Activated CD4-positive, CD25-positive, alpha-beta regulatory T cell (primary cell): ENCODE measurements at regions not wholly inside any gene's neighbourhood (a gene's known extent, or its start where the extent isn't known, plus 50 kb on each side); places are given as distances from the start of the nearest gene placed in this dataset.

ENCODE experiments used
- DNase-seq, 4 experiments: peaks; one replicate each; lab custom pipeline; 2025; lab: John Stamatoyannopoulos, UW

DNA sequence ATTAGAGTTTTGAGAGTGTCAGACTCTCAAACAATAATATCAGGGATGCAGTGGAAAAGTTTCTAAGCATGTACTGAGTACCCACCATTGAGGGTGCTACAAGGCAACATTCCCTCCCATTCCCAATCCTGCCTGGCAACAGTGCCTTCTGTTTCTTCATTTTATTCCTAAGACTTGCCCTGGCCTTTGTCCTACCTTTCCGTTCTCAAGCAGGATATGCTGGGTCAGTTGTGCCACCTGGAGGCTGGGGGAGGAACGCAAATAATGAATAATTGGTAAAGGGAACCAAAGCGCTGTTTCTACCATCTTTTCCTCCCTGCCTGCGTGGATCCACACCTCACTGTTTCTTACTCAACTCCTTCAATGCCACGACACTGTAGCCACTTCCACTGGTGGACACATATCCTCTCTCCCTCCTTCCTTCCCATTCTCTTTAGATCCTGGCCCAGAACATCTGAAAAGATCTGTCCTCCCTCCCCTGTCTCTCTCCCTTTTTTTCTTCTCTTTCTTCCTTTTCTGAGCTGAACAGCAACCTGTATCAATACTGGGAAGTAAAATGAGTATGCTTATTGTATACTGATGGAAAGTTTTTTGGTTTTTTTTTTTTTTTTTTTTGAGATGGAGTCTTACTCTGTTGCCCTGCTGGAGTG is 149.5 kb downstream of the C9orf152 start:
- peak; percentile 13 to 31 (median 20) for DNase-seq

DNA sequence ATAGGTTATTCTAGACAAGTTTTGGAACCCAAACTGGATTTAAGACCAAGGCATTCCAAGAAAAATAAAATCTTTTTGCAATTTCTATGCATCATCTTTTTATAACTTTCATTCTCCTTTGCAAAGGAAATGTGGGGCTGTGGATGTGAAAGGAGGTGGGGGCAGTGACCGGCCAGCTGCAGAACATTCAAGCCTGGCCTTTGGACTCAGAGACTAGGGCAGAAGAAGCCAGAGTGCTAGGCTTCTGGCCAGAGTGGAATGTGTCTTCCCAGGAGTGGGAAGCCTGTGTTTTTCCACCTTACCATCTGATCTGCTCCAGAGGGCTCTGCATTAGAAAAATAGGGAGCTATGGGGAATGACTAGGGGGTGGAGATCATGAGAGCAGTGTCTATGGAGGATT is 148.5 kb downstream of the C9orf152 start:
- no peak for DNase-seq

DNA sequence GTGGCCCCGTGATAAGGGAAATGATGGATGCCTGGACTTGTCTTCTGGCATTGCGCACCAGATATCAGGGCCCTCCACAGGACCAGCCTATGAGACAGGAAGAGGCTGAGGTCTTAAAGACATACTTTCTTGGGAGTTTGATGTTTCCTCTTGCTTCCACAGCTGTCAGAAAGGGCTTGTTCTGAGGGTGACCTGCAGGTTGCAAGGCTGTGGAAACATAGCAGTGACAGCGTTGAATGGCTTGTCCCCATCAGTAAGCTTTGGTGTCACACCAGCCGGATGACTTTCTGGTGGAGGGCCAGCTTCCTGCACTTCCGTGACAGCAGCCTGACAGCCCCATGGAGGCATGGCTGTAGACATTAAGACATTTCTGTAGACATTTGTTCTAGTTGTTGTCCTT is 143.2 kb downstream of the C9orf152 start:
- no peak for DNase-seq

DNA sequence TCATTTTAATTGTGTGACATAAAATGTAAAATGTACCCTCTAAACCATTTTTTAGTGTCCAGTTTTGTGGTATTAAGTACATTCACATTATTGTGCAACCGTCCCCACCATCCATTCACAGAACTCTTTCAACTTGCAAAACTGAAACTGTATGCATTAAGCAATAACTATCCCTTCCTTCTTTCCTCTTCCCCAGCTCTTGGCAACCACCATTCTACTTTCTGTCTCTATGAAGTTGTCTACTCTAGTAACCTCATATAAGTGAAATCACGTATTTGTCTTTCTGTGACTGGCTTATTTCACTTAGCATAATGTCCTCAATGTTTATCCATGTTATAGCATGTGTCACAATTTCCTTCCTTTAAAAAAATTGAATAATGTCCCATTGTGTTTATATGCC is 142.4 kb downstream of the C9orf152 start:
- DNase-seq: no peak

DNA sequence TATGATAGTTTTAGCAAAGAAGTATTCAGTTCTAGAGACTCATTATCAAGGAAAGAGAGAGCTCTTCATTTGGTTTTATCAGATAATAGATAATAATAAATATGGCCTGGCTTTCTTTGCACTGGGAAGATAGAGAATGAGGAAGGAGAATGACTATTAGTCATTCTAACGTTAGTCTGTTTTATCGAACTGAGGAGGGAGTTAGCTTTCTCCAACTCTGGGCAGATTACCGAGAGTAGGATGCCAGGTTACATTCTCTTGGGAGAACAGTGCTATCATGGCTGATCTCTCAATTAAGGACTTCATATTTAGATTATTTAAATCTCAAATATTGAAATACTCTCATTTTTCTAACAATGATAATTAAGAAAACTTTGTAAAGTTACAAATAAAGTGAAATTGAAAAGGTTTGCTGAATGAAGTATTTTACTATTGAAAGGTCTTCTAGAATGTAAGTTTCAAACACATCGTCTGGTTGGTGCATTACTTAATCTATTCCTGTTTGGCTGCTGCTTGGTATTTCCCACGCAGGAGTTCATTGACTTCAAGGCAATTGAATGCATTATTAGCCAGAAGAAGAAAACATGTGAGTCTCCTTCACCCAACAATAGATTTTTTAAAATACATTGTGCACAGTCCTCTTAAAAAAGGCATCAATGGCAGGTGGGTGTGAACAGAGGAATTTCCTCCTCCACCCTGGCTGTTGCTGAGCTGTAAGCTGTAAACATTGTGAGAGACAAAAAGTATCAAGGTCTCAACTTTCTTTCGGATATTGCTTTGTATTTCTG is 140.8 kb downstream of the C9orf152 start:
- DNase-seq: no peak

DNA sequence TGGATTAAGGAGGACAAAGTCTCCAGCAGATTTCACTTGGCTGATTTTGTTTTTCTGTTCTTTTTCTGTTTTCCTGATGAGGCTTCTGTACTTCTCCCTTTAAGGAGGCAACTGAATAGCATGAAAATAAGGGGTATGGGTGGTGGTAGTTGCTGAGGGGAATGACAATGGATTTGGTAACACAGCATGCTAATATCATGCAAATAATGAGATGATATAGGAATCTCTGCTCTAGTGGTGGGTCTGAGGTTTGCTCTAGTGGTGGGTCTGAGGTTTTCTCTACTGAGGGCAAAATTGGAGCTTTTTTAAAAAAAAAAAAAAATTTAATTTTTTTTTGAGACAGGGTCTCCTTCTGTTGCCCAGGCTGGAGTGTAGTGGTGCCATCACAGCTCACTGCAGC is 139.7 kb downstream of the C9orf152 start:
- no peak for DNase-seq

DNA sequence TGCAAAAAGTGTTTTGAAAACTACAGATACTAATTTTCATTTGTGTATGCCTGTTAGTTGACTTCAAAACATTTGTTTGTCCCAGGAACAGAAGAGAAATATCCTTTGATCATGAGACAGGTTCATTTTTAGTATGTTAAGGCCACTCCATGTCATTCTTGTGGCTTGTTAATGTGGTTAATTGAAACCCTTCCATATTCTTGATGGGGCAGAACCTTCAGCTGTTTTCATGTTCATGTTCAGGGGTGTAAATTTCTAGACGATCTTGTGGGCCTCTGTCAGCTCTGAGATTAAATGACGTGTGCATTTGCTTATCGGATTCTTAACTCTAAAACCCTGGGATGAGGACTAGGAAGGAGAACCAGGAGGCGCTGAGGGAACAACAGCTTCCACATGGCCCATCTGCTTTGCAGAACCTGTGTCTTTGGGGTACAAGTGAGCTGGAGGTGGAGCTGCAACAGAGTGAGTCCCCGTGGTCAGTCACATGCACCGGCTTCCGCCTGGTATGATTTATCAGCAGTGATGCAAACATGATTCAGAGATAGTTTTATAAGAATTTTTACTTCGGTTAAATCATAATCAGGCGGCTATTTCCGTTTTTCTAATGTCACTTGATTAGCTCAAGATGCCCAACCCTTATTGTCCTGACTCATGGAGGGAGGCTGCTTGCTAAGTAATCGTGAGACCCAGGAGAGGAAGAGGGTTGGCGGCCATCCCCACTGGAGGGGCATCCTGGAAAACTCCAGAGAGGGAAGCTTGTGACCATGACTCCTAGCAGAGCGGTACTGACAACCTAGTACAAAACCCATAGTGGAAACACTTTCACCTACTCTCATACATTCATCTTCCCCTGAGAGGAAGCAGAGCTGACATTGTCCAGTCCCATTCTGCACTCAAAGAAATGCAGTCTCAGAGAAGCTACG is 138.4 kb downstream of the C9orf152 start:
- DNase-seq: no peak

DNA sequence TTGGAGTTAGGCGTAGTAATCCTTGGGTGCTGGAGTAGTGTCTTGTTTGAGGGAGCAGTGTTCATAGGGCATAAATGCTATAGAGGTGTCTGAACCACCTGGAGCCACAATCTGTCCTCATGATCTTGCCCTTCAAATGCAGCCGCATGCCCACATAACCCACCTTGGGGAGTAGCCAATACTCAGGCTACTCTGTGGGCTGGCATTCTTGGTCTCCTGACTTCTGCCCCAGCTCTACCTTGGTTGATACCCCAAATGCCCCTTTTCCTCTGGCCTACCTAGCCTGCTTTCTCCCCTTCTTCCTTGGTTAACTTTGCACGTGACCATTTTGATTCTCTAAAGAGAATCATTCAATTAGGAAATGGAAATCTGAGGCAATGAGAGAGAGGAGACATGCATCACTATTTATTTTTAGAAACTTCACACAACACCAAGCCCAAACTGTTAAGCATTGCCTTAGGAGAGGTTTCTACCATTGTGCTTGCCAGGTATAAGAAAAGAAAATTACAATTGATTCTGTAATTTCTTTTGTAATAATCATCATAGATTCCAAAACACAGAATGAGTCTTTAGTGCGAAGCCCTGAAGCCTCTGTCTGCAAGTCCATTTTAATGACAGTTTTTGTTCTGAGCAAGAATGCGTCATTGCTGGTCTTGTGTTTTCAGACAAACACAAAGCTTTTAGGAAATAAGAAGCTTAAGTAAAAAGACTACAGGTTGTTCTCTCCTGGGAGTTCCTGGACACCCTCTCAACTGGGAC is 135.2 kb downstream of the C9orf152 start:
- DNase-seq: no peak

DNA sequence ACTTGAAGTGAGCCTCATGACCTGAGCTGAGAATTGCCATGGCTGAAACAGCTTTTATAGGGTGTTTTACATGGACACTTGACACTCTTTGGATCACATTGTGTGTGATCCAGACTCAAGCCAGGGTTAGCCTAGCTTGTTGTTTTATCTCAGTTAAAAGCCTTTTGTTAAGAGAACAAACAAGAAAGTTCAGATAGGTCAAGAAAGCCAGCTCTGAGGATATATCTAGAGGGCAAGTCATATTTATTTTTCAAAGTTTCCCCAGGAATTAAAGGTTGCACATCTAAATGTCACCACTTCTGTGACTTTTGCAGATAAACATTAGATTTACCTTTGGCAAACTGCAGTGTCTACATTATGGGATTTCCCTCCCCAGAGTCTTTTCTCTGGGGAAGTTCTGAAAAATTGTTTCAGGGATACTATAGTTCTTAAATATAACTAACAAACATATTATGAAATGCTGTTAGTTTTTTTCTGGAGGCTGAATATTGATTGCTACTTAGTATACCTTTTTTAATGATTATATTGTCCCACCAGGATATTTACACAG is 134.5 kb downstream of the C9orf152 start:
- no peak for DNase-seq

DNA sequence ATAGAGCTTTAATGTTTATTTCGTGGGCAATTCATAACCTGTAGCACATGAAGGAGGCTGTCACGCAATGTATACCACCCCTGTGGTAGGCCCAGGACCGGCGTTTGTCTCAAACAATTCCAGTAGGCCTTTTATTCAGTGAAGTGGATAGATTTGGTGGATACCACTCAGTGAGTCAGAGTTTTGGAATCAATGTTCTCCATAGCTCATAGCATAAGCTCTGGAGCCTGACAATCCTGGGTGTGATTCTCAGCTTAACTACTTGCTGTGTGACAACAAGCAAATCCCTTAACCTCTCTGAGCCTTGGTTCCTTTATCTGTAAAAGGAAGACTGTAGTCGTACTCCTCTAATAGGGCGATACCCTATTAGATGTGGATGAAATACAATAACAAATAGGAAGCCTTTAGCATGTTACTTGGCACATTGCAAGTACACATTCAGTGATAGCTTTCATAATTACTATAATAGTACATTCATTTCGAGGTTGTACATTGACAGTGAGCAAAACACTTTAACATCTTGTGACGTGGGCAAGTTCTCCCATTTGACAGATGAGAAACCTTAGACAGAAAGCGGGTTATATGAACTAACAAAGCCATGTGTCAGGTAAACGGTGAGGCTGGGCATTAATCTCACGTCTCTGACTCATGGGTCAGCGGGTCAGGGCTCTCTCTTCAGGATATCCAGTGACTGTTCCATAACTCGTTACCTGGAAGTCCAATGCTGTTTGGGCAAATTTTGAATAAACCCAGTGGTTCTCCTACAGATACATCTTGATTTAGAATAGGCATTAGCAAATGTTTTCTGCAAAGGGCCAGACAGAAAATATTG is 130.8 kb downstream of the C9orf152 start:
- DNase-seq: no peak

DNA sequence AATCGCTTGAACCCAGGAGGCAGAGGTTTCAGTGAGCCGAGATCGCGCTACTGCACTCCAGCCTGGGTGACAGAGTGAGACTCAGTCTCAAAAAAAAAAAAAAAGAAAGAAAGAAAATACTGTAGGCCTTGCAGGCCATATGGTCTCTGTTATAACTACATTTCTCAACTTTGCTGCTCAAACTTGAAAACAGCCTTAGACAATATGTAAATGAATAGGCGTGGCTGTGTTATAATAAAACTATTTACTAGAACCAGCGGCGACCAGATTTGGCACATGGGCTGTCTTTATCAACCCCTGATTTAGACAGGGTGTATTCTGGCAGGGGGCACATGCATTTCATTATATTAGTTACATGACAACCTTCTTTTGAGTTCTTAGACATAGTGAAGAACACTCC is 130.0 kb downstream of the C9orf152 start:
- DNase-seq: no peak

DNA sequence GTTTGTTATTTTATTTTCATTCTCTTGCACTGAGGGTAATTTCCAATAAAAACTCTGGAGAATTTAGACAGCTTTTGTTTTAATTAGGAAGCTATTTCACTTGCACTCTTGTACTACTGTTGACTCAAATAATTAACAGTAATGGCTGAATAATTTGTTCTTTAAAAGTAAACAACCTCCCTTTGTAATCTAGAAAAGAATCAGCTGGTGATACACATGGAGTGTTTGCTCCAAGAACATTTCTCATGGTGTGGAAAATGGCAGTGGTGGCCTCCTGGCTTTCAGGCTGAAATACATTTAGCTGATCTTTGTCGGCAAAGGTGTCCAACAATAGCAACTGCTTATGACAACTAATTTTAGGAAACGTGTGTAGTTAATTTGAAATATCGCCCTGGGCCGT is 129.4 kb downstream of the C9orf152 start:
- DNase-seq: no peak

DNA sequence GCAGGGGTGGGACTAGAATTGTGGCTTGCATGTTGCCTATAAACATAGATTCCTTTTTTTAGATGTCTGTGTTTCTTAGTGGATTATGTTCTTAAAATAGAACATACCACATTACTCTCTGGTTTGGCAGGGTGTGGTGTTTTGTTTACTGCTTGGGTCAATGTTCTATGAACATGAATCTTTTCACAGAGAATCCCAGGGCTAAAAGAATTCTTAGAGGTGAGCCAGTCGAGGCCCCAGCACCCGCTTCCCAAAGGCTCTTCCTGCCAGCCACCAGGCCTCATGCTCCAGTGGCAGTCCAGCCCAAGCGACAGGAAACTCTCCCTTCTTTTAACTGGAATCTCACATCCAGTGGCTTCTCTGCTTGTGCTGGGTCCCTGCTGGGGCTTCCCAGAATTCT is 126.6 kb downstream of the C9orf152 start:
- DNase-seq: no peak

DNA sequence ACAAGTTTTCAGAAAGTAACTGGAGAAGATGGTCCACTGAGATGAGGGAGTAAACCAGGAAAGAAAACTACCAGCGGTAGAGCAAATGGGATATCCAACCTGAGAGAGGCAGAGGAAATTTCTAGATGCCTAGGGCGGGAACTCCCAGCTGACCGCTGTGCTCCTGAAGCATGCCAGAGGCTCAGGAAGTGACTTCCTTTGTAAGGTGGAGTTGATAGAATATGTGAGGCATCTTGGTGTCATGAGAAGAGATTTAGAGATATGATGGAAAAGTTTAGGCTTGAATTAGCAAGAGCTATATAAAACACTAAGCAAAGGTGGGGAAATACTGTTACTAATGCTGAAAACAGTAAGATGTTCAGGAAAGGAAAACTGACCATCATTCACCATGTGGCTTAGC is 124.1 kb downstream of the C9orf152 start:
- DNase-seq: no peak

DNA sequence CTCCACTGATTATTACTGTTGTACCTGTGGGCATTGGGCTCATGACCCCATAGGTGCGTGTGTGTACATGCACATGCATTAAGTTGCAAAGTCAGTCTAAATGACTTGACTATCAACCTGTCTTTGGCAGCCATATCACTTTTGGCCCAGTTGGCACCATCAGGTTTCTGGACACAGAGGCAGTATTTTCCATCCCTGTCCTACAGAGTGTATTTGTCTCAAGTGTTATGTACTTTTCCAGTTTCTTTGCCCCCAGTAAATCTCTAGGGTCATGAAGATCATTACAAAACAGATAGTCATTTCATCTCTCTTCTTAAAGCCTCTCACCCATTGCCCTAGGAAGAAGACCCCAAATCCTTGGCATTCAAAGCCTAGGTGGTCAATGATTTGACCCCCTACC is 121.4 kb downstream of the C9orf152 start:
- DNase-seq: no peak

DNA sequence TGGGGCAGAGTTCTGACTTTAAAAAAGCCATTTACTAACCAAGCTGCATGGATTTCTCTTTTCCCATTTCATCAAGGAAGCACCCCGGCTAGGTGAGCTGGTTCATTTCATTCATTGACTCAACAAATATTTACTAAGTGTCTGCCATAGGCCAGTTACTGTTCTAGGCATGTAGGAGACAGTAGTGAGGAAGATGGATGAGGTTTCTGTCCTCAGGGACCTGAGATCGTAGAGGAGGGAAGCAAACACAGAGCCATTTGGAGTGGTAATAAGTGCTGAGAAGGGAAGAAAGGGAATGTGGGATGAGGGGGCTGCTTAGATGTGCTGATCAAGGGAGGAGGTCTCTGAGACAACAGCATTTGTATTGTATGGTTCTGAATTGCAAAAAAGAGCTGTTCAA is 120.4 kb downstream of the C9orf152 start:
- DNase-seq: no peak

DNA sequence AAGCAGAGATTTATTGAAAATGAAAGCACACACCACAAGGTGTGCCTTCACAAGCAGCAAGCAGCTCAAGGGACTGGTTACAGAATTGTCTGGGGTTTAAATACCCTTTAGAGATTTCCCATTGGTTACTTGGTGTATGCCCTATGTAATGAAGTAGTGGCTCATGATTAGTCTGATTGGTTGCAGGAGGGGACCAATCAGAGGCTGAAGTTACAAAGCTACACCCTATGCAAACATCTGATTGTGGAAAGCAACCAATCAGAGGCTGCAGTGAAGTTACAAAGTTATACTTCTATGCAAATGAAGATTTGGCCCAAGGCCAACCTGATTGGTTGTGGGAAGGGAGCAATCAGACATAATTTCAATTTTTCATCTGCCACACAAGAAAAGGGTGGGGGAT is 119.9 kb downstream of the C9orf152 start:
- DNase-seq: no peak

DNA sequence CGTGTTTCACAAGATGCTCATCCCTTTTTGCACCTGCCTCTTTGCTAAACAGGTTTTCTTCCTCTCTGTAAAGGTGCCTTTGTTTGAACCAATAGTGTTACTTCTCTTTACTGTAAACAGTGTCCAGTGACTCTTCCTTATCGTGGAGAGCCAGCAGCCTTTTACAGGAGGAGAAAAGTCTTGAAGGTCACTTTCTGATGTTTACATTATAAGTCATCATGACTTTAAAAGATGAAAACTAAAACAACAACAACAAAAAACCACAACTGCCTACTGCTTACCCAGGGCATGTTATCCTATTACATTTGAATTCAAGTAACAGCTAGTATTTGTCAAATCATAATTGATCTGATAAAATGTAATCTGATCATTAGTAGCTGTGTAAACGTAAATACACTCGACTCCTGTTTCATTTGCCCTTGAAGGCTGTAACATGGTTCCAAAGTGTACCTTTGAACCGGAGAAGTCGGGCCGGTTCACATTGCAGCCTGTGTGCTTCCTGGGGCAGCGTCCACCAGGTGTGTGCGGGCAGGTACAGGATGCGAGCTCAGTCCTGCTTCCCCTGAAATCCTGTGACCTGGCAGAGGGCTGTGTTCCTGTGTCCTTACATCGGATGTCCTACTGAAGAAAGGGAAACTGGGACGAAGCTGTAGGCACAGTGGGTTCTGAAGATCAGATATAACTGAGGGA is 118.1 kb downstream of the C9orf152 start:
- no peak for DNase-seq

DNA sequence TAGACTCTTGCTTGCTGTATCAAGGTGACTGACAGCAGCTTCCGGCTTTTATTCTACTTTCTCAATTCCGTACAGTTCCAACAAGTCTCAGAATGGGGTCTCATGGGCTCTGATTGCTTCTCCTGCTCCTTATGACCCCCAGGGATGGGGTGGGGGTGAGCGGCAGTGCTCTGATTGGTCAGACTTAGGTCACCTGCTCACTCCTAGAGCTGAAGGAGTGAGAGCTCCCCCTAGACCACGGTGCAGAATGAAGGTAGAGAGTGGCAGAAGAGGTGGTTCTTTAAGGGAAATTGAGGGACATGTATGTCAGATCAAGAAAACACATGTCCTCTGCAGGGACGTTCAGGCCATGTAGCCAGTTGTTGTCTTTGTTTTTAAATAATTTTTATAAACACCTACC is 115.2 kb downstream of the C9orf152 start:
- DNase-seq: no peak

DNA sequence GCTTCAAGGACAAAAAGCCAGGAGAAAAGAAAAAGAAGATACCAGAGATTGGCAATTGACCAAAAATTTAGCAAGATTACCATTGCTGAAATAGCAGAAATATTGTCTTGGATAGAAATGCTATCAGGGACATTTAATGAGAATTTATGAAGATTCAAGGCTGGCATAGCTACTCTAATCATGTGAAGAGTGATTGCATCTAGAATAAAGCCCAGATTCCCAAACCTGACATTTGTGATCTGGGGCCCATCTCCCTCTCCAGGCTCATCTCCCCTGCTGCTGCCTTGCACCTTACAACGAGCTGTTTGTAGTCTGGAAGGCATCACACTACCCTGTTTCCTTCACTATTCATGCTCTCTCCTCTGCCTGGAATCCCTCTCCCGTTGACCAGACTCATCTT is 114.5 kb downstream of the C9orf152 start:
- DNase-seq: no peak
